Lower leg skin (tissue), 4 donors: ENCODE measurements at regions not wholly inside any gene's neighbourhood (a gene's known extent, or its start where the extent isn't known, plus 50 kb on each side); places are given as distances from the start of the nearest gene placed in this dataset.
"Not testable (repeated sequence)": the region's sequence is repeated elsewhere in the genome, so short reads cannot be mapped to it uniquely, and the experiment has no call there.

Experiments
- DNase-seq, 2 donors: peaks; one replicate each; pipeline ENCODE4 v3.0.0-alpha.2; 2019; ENCODE audit warnings: low spot score in 2 of 2
- H3K4me3 ChIP-seq: fragments of 200-600 bp; sonication (generic); 2 replicates; pipeline ENCODE4 v1.5.1; 2017; ENCODE audit warnings: mild to moderate bottlenecking, low read depth; ENCODE audit not compliant: poor library complexity, severe bottlenecking
- POLR2A ChIP-seq, 2 donors: fragments of 450-650 bp; IDR thresholded peaks; one replicate each; pipeline ENCODE4 v1.6.1; 2016 to 2017; ENCODE audit warnings: antibody characterized with exemption in 2 of 2, mild to moderate bottlenecking in 1 of 2, moderate library complexity in 1 of 2
- WGBS, 2 donors: methylation state at CpG; one replicate each; pipeline ENCODE4 v1.1.5; 2018; 5-methylcytosine and 5-hydroxymethylcytosine counted together
- intact Hi-C: fragments of 100-400 bp; cut with DNase I; formaldehyde crosslinking; loops from one replicate; pipeline ENCODE4 v1.15.0; 2023; ENCODE audit warnings: low total_unique reads
- TF ChIP-seq, protein P1 (sequence below), 3 donors: fragments of 450-650 bp; IDR thresholded peaks; one replicate each; pipeline ENCODE4 v1.5.1; 2016; ENCODE audit warnings: antibody characterized with exemption in 3 of 3, mild to moderate bottlenecking in 3 of 3, moderate library complexity in 2 of 3

DNA sequence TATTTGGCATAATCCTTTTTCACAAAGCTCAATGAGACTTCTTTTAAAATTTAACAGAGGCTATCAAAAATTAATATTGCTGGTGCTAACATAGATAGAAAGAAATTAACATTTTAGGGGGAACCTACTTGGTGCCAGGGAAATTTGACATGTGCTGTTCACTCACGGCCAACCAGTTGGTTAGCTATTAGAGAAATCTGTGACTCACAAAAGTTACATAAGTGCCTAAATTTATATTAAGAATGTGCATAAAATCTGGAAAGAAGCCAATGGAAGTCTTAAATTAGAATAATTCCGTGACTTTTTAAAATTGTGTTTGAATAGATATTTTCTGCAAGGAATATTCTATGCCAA lies 184.3 kb upstream of the MAP2 start:
- H3K4me3 ChIP-seq: no peak overlapping the region
- 28% methylated on average over 2 of the region's 2 CpGs for WGBS, 2 donors
- TF ChIP-seq, protein P1, sequence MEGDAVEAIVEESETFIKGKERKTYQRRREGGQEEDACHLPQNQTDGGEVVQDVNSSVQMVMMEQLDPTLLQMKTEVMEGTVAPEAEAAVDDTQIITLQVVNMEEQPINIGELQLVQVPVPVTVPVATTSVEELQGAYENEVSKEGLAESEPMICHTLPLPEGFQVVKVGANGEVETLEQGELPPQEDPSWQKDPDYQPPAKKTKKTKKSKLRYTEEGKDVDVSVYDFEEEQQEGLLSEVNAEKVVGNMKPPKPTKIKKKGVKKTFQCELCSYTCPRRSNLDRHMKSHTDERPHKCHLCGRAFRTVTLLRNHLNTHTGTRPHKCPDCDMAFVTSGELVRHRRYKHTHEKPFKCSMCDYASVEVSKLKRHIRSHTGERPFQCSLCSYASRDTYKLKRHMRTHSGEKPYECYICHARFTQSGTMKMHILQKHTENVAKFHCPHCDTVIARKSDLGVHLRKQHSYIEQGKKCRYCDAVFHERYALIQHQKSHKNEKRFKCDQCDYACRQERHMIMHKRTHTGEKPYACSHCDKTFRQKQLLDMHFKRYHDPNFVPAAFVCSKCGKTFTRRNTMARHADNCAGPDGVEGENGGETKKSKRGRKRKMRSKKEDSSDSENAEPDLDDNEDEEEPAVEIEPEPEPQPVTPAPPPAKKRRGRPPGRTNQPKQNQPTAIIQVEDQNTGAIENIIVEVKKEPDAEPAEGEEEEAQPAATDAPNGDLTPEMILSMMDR (IDR thresholded peaks at IDR 0.05): no peak
- TF ChIP-seq POLR2A (IDR thresholded peaks at IDR 0.05): no peak
- DNase-seq: no peak
- intact Hi-C loops: no loop called here

DNA sequence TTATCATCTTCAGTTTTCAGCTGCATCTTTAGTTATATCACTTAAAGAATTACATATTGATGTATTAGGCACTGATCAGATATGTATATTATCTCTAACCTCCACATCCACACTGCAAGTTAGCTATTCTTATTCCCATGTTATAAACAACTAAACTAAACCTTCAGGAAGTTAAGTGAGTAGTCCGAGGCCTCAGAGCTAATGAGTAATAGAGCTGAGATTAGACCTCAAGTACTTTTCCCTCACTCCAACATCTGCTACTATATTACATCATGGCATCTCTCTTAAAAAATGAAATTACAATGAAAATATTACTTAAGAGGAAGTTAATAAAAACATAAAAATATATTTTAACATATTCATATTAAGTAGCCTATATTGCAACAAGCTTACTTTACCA lies 183.6 kb upstream of the MAP2 start:
- TF ChIP-seq, protein P1 (IDR thresholded peaks at IDR 0.05): no peak
- no peak for TF ChIP-seq POLR2A (IDR thresholded peaks at IDR 0.05)
- no peak overlapping the region for H3K4me3 ChIP-seq
- WGBS, 2 donors: 33 to 59% methylated on average over 1 of the region's 1 CpG
- no peak for DNase-seq
- intact Hi-C loops: no loop called here

GRCh38 chr2:209253544-209253943 lies 170.3 kb upstream of the MAP2 start:
- no peak for DNase-seq
- H3K4me3 ChIP-seq: no peak overlapping the region
- TF ChIP-seq, protein P1 (IDR thresholded peaks at IDR 0.05): no peak
- TF ChIP-seq POLR2A (IDR thresholded peaks at IDR 0.05): no peak
- intact Hi-C loops: no loop called here
- 48 to 97% methylated on average over 2 of the region's 2 CpGs for WGBS, 2 donors

GRCh38 chr2:209259767-209260166 lies 164.1 kb upstream of the MAP2 start:
- intact Hi-C loops: no loop called here
- DNase-seq: no peak
- no peak overlapping the region for H3K4me3 ChIP-seq
- TF ChIP-seq, protein P1 (IDR thresholded peaks at IDR 0.05): no peak
- TF ChIP-seq POLR2A (IDR thresholded peaks at IDR 0.05): no peak
- 92 to 93% methylated on average over 7 of the region's 7 CpGs for WGBS, 2 donors

DNA sequence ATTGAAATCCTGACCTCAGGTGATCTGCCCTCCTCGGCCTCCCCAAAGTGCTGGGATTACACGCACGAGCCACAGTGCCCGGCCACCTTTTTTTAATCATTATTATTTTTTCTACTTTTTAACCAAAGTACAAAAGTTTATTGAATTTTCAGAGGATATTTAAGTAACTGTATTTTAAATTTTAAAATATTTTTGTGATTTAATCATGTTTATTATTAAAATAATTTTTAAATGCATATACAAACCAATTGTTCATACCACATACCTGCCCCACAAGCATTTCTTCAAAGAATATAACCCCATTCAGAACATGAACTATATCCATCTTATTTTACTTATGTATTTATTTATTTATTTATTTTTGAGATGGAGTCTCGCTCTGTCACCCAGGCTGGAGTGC lies 163.6 kb upstream of the MAP2 start:
- DNase-seq: no peak
- intact Hi-C loops: no loop called here
- no peak for TF ChIP-seq POLR2A (IDR thresholded peaks at IDR 0.05)
- WGBS, 2 donors: 95 to 99% methylated on average over 5 of the region's 5 CpGs
- H3K4me3 ChIP-seq: no peak overlapping the region

- H3K4me3 ChIP-seq, intact Hi-C loops, DNase-seq: not testable (repeated sequence)
- WGBS, 2 donors: 78 to 87% methylated on average over 16 of the region's 16 CpGs
Measured at GRCh38 chr2:209261366-209262053, 162.3 kb upstream of the MAP2 start.

GRCh38 chr2:209269024-209269423 lies 154.8 kb upstream of the MAP2 start:
- DNase-seq: no peak
- TF ChIP-seq, protein P1 (IDR thresholded peaks at IDR 0.05): no peak
- TF ChIP-seq POLR2A (IDR thresholded peaks at IDR 0.05): no peak
- no peak overlapping the region for H3K4me3 ChIP-seq
- intact Hi-C loops: no loop called here
- 65 to 76% methylated on average over 2 of the region's 2 CpGs for WGBS, 2 donors
